ENCODE measurements at regions not wholly inside any gene's neighbourhood (a gene's known extent, or its start where the extent isn't known, plus 50 kb on each side); places are given as distances from the start of the nearest gene placed in this dataset.

GRCh38 chr22:48872271-48873190 lies 955.1 kb downstream of the BRD1 start:
- DNase-seq, result no peak

GRCh38 chr22:48871176-48871840 lies 956.4 kb downstream of the BRD1 start:
- no peak for DNase-seq

DNA sequence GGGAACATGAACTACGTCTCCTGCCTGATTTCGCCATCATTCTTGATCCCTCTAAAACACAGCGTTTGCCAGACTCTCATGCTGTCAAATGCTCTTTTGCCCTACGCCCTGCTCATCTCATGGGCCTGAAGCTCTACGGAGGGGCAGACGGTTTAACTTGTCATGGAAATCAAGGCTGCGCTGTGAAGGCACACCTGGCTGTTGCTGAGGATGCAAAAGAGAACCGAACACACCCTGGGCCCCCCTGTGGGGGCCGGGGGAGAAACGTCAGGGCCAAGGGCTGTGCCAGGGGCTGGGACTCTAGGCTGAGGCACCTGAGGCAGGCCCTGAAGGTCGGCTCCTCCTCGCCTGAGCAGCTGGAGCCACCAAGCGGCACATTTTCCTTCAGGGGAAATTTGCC lies 957.2 kb downstream of the BRD1 start:
- DNase-seq, result no peak

DNA sequence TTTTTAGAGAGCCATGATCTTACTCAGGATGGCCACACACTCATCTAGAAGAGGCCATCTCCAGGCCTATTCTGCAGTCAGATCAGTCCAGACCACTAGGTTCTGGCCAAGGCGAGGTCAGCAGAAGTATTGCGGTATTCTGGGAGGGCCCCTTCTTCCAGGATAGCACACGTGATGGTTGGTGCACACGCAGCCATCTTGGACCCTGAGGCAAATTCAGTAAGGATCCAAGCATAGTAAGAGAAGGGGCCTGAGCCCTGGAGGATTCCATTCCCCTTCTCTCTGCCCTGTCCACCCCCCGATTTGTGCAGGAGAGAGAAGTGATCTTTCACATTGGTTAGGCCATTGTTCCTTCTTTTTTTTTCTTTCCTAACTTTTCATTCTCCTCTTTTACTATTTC lies 957.9 kb downstream of the BRD1 start:
- no peak for DNase-seq

DNA sequence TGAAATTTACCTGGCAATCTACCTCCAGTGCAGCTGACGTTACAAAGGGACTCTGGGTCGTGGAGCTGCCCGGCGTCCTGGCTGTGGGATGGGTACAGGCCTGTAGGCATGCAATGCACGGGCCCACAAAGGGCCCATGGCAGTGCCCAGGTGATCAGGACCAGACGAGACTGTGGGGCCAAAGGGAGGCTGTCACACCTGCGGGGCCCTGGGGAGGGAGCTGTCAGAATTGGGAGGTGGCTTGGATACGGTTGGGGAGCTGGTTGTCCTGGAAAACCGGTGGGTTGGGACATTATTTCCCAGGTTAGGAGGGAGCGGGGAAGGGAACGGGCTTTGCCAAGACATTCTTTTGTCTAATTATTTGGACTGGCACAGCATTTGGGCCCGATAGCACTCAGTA lies 958.5 kb downstream of the BRD1 start:
- DNase-seq, result no peak

- no peak for DNase-seq
Observed at GRCh38 chr22:48868554-48868953, 959.1 kb downstream of the BRD1 start.

- DNase-seq, result no peak
Observed at GRCh38 chr22:48867891-48868290, 959.8 kb downstream of the BRD1 start.

GRCh38 chr22:48866906-48867681 lies 960.6 kb downstream of the BRD1 start:
- no peak for DNase-seq

DNA sequence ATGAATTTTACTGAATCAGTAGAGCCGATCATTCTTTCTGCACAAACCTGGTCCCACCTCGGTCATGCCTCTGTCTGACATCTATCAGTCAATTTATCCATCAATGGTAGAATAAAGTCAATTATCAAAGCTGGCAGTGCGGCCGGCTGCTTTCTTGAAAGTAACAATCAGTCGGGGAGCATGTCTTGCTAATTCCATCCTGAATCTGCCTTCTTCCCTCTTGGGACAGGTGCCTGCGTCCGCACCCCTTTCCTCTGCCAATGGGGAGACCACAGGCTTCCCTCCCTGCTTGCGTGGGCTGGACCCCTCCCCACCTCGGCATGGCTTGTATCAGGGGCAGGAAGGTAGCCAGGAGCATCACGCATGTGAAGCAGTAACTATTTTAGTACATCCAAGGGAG lies 962.9 kb downstream of the BRD1 start:
- DNase-seq, result no peak

GRCh38 chr22:48863965-48864528 lies 963.6 kb downstream of the BRD1 start:
- DNase-seq, result no peak

DNA sequence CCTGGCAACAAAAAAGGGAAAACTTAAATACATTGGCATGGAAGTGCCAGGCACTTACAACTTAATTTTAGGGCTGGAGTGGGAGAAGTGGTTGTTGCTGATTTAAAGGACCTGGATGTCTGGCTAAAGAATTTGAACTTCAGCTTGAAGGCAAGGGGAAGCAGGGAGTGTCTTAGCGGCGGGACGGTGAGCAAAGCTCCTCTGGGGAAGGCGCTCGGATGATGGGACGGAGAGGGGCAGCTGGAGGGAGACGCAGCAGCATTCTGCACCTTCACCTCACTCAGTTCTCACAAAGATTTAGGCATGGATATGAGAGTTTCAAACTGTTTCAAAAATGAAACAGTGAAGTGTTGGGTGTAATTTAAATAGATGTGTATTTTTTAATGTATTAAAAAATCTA lies 967.1 kb downstream of the BRD1 start:
- DNase-seq, result no peak

- DNase-seq, result no peak
Observed at GRCh38 chr22:48858856-48859255, 968.8 kb downstream of the BRD1 start.

- DNase-seq, result no peak
Observed at GRCh38 chr22:48858121-48858520, 969.6 kb downstream of the BRD1 start.

GRCh38 chr22:48857202-48857805 lies 970.4 kb downstream of the BRD1 start:
- DNase-seq, result no peak

GRCh38 chr22:48856308-48856615 lies 971.4 kb downstream of the BRD1 start:
- DNase-seq, result no peak

GRCh38 chr22:48855593-48856307 lies 971.9 kb downstream of the BRD1 start:
- DNase-seq, result no peak

GRCh38 chr22:48855013-48855412 lies 972.7 kb downstream of the BRD1 start:
- DNase-seq, result no peak

DNA sequence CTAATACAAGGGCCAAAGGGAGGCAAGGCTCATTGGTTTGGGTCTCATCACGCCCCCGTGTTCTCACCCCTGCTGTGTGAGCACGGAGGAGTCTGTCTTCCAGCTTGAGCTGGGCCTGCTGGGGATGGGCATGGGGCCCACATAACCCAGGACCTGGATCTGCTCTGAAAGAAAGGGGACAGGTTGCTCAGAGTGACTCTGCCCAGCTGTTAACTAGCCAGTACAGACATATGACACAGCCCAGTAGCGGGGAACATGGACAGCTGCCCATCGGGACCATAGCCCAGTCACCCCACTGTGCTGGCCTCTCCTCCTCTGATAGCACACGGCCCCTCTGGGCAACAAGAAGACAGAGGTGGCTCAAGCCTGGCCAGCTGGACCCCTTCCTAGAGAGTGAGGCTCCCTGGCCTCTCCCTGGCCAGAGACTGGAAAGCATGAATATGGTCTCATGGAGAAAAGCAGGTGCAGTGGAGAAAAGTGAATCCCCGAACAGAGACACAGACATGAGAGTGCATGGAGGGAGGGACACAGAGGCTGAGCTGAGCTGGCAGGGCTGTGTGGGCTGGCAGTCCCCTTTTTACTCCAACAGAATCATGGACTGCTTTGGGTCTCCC lies 973.9 kb downstream of the BRD1 start:
- no peak for DNase-seq

DNA sequence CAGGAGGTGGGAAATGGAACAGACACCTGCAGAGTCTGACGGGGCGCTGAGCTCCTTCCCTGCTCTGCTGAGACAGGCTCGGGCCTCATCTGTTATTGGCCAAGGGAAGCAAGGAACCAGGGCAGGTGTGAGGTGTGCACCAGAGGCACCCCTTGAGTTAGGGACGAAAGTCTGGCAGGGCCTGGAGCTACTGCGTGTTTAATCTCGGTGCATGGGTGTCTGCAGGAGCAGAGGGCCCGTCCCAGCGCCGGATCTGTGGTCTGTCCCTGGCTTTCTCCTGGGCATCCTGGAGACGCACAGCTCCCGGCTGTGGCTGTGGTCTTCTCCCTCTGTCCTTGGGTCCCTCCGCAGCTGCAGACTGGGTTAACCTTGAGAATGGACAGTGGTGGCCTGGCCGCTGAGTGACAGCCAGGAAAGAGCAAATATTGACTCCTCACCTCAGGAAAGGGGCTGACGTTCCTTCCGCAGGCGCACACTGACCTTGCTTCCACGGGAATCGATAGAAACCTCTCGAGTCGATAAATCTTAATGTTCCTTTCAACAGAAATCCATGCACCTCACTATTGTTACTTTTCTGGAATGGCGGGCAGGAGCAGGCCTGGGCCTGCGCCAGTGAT lies 975.6 kb downstream of the BRD1 start:
- DNase-seq, result no peak

DNA sequence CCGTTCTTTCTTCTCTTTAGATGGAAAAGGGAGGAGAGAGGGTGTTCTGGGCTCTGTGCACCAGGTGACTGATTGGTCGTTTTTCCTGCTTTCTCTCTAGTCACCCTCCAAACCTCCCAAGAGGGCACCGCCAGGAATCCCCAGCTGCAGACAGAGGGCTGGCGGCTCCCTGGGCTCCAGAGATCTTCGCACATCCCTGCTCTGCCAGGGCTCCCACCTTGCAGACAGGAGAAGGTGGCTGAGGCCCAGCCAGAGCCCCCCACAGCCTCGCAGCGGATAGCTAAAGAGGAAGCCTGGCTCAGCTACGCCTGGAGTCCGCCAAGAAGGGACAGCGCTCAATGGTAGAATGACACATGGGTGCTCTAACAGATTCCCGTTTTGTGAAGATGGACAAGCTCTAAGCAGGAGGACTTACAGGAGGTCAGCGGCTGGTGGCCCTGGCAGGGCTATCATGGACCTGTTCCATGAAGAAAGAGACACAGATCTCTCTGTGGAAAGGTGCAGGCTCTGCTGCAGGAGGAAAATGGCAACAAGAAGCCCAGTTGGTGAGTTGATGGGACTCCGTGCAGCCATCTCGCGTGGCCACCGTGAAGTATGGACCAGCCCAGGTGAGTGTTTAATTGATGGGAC lies 976.9 kb downstream of the BRD1 start:
- no peak for DNase-seq
